Breast epithelium (tissue), 4 donors: ENCODE measurements at regions not wholly inside any gene's neighbourhood (a gene's known extent, or its start where the extent isn't known, plus 50 kb on each side); places are given as distances from the start of the nearest gene placed in this dataset.

ENCODE experiments used
- DNase-seq, 2 donors: peaks; one replicate each; pipeline ENCODE4 v3.0.0-alpha.2; 2019; ENCODE audit warnings: low spot score in 2 of 2
- H3K27ac ChIP-seq, 2 donors: fragments of 200-600 bp; sonication (generic) in 1 of 2; one replicate each; pipeline ENCODE4 v1.5.1; 2016 to 2019; ENCODE audit warnings: mild to moderate bottlenecking in 1 of 2
- H3K27me3 ChIP-seq, 2 donors: fragments of 200-600 bp; sonication (generic) in 1 of 2; one replicate each; pipeline versions ENCODE4 v1.5.1 to v1.6.0; 2017 to 2019; ENCODE audit warnings: control low read depth in 1 of 2, mild to moderate bottlenecking in 1 of 2
- H3K36me3 ChIP-seq: fragments of 200-600 bp; one replicate; pipeline ENCODE4 v1.5.1; 2019
- H3K4me1 ChIP-seq, 2 donors: fragments of 200-600 bp; sonication (generic); one replicate each; pipeline ENCODE4 v1.5.1; 2016 to 2019; ENCODE audit warnings: control low read depth in 1 of 2
- H3K4me3 ChIP-seq, 3 donors: fragments of 200-600 bp; sonication (generic); 1 replicate in 2 of 3; 2 replicates in 1 of 3; pipeline ENCODE4 v1.5.1; 2016 to 2019; ENCODE audit warnings: mild to moderate bottlenecking in 3 of 3, moderate library complexity in 2 of 3
- H3K9me3 ChIP-seq, 2 donors: fragments of 200-600 bp; sonication (generic) in 1 of 2; one replicate each; pipeline ENCODE4 v1.5.1; 2016 to 2019; ENCODE audit warnings: control low read depth in 1 of 2
- CTCF ChIP-seq, 3 donors: fragments of 450-650 bp; IDR thresholded peaks; one replicate each; pipeline ENCODE4 v1.5.1; 2016 to 2017; ENCODE audit warnings: antibody characterized with exemption in 3 of 3, mild to moderate bottlenecking in 3 of 3, moderate library complexity in 3 of 3
- POLR2A ChIP-seq: fragments of 450-650 bp; IDR thresholded peaks from one replicate; pipeline ENCODE4 v1.6.1; 2016; ENCODE audit warnings: antibody characterized with exemption, mild to moderate bottlenecking, moderate library complexity
- POLR2AphosphoS5 ChIP-seq, 3 donors: sonication (generic); formaldehyde crosslinking; IDR thresholded peaks; one replicate each; pipeline ENCODE4 v1.6.1; 2017; ENCODE audit warnings: antibody characterized with exemption in 3 of 3
- intact Hi-C: fragments of 100-400 bp; cut with DNase I; formaldehyde crosslinking; loops from one replicate; pipeline ENCODE4 v1.15.1; 2023; ENCODE audit warnings: low total_unique reads

GRCh38 chr2:2889646-2890045 lies 488.0 kb downstream of the EIPR1 start:
- DNase-seq, result no peak
- TF ChIP-seq POLR2A (no peak), CTCF (IDR thresholded peaks at IDR 0.05) (no peak), POLR2AphosphoS5 (IDR thresholded peaks at IDR 0.05) (no peak)
- no peak overlapping the region for H3K27ac ChIP-seq
- intact Hi-C loops, result loop anchor here (5.0 kb wide), 1 partner anchor 797 kb away; no protein-coding TSS in a partner anchor
- H3K9me3 ChIP-seq, result no peaks in the 10 kb centered on the region
- H3K4me1 ChIP-seq, result no peaks in the 10 kb centered on the region
- H3K27me3 ChIP-seq, result no peaks in the 10 kb centered on the region
- H3K4me3 ChIP-seq, result no peak overlapping the region
- no peaks in the 10 kb centered on the region for H3K36me3 ChIP-seq

- DNase-seq, result no peak
Measured at GRCh38 chr2:2889141-2889540, 488.5 kb downstream of the EIPR1 start.

GRCh38 chr2:2887772-2888387 lies 489.7 kb downstream of the EIPR1 start:
- no peak overlapping the region for H3K27ac ChIP-seq
- H3K4me3 ChIP-seq, result no peak overlapping the region
- no peak for TF ChIP-seq CTCF (IDR thresholded peaks at IDR 0.05)
- TF ChIP-seq POLR2A, result no peak
- no peak for TF ChIP-seq POLR2AphosphoS5 (IDR thresholded peaks at IDR 0.05)
- H3K9me3 ChIP-seq, result no peaks in the 10 kb centered on the region
- H3K27me3 ChIP-seq, result no peaks in the 10 kb centered on the region
- H3K4me1 ChIP-seq, result no peaks in the 10 kb centered on the region
- no peak for DNase-seq
- intact Hi-C loops, result loop anchor here (5.0 kb wide), 1 partner anchor 796 kb away; no protein-coding TSS in a partner anchor
- H3K36me3 ChIP-seq, result no peaks in the 10 kb centered on the region

More at GRCh38 chr2:2889141-2889540, 488.5 kb downstream of the EIPR1 start:
- TF ChIP-seq CTCF (IDR thresholded peaks at IDR 0.05) (no peak), POLR2A (no peak), POLR2AphosphoS5 (IDR thresholded peaks at IDR 0.05) (no peak)
- intact Hi-C loops, result loop anchor here (5.0 kb wide), 1 partner anchor 797 kb away; no protein-coding TSS in a partner anchor
- Histone ChIP-seq H3K4me3 (no peak overlapping the region), H3K4me1 (no peaks in the 10 kb centered on the region), H3K27me3 (no peaks in the 10 kb centered on the region), H3K9me3 (no peaks in the 10 kb centered on the region), H3K27ac (no peak overlapping the region), H3K36me3 (no peaks in the 10 kb centered on the region)

- H3K27ac ChIP-seq, result no peak overlapping the region
- no peak for TF ChIP-seq CTCF (IDR thresholded peaks at IDR 0.05)
- no peak for TF ChIP-seq POLR2A
- no peak for TF ChIP-seq POLR2AphosphoS5 (IDR thresholded peaks at IDR 0.05)
- no peak overlapping the region for H3K4me3 ChIP-seq
- no peak for DNase-seq
- no peaks in the 10 kb centered on the region for H3K27me3 ChIP-seq
- H3K4me1 ChIP-seq, result no peaks in the 10 kb centered on the region
- H3K36me3 ChIP-seq, result no peaks in the 10 kb centered on the region
- intact Hi-C loops, result loop anchor here (5.0 kb wide), 1 partner anchor 795 kb away; no protein-coding TSS in a partner anchor
- peaks cover 0 to 7% of the 10 kb centered on the region in 2 donors for H3K9me3 ChIP-seq
Measured at GRCh38 chr2:2886922-2887321, 490.7 kb downstream of the EIPR1 start.

- Histone ChIP-seq H3K9me3 (peaks cover 5 to 22% of the 10 kb centered on the region in 2 donors), H3K36me3 (no peaks in the 10 kb centered on the region), H3K4me1 (no peaks in the 10 kb centered on the region), H3K27ac (no peak overlapping the region), H3K4me3 (no peak overlapping the region), H3K27me3 (peaks cover 0 to 4% of the 10 kb centered on the region in 2 donors)
- no peak for DNase-seq
- intact Hi-C loops, result loop anchor here (5.0 kb wide), 1 partner anchor 561 kb away; no protein-coding TSS in a partner anchor
- no peak for TF ChIP-seq POLR2AphosphoS5 (IDR thresholded peaks at IDR 0.05)
- no peak for TF ChIP-seq POLR2A
- no peak for TF ChIP-seq CTCF (IDR thresholded peaks at IDR 0.05)
Measured at GRCh38 chr2:2881499-2881898, 496.1 kb downstream of the EIPR1 start.
